ENCODE measurements at regions not wholly inside any gene's neighbourhood (a gene's known extent, or its start where the extent isn't known, plus 50 kb on each side); places are given as distances from the start of the nearest gene placed in this dataset.

DNA sequence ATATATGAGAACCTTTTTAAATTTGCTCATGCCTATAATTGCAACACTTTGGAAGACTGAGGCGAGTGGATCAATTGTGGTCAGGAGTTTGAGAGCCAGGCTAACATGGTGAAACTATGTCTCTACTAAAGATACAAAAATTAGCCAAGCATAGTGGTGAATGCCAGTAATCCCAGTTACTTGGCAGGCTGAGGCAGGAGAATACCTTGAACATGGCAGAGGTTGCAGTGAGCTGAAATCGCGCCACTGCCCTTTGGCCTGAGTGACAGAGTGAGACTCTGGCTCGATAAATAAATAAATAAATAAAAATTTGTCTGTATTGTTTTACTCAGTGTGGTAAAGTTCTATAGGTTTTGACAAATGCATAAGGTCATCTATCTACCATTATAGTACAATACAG is 218.2 kb downstream of the ZC4H2 start:
- TF ChIP-seq, protein P1, sequence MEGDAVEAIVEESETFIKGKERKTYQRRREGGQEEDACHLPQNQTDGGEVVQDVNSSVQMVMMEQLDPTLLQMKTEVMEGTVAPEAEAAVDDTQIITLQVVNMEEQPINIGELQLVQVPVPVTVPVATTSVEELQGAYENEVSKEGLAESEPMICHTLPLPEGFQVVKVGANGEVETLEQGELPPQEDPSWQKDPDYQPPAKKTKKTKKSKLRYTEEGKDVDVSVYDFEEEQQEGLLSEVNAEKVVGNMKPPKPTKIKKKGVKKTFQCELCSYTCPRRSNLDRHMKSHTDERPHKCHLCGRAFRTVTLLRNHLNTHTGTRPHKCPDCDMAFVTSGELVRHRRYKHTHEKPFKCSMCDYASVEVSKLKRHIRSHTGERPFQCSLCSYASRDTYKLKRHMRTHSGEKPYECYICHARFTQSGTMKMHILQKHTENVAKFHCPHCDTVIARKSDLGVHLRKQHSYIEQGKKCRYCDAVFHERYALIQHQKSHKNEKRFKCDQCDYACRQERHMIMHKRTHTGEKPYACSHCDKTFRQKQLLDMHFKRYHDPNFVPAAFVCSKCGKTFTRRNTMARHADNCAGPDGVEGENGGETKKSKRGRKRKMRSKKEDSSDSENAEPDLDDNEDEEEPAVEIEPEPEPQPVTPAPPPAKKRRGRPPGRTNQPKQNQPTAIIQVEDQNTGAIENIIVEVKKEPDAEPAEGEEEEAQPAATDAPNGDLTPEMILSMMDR (IDR thresholded peaks at IDR 0.05), result no peak
- TF ChIP-seq POLR2AphosphoS5 (IDR thresholded peaks at IDR 0.05), result no peak
- no peak for TF ChIP-seq POLR2A (IDR thresholded peaks at IDR 0.05)
